ENCODE measurements at regions not wholly inside any gene's neighbourhood (a gene's known extent, or its start where the extent isn't known, plus 50 kb on each side); places are given as distances from the start of the nearest gene placed in this dataset.

DNA sequence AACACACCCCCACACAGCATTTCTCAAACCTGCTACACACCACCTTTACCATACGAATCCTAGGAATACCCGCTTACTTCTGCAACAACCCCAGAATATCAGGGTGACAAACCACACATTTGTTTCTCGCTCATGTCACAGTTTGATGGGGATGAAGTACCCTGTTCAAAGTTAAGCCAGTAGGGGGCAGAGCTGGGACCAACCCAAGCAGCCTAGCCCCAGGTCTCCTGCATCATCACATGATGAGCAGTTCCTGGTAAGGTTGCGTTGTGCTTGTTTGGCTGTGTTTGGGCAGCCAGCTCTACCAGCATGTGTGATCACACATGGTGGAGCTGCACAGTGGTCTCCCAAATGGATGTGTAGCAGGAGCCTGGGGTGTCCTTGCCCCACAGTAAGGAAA lies 103.6 kb upstream of the C16orf82 start:
- no peaks in the 10 kb centered on the region for H3K4me1 ChIP-seq
- no peak overlapping the region for H3K4me3 Mint-ChIP-seq (ENCODE audit: unreplicated experiment)
- no peaks in the 10 kb centered on the region; the same call in 1 of the 2 replicates for H3K27me3 ChIP-seq (replicated peaks; ENCODE audit: control insufficient read depth, insufficient read depth, low read length)
- no peaks in the 10 kb centered on the region for H3K36me3 Mint-ChIP-seq (ENCODE audit: insufficient read depth, unreplicated experiment)
- intact Hi-C loops (cut with micrococcal nuclease; ENCODE audit: unreplicated experiment) = no loop called here
- H3K36me3 ChIP-seq (ENCODE audit: control insufficient read depth, insufficient read depth, low read length) = no peaks in the 10 kb centered on the region
- TF ChIP-seq, protein P1, sequence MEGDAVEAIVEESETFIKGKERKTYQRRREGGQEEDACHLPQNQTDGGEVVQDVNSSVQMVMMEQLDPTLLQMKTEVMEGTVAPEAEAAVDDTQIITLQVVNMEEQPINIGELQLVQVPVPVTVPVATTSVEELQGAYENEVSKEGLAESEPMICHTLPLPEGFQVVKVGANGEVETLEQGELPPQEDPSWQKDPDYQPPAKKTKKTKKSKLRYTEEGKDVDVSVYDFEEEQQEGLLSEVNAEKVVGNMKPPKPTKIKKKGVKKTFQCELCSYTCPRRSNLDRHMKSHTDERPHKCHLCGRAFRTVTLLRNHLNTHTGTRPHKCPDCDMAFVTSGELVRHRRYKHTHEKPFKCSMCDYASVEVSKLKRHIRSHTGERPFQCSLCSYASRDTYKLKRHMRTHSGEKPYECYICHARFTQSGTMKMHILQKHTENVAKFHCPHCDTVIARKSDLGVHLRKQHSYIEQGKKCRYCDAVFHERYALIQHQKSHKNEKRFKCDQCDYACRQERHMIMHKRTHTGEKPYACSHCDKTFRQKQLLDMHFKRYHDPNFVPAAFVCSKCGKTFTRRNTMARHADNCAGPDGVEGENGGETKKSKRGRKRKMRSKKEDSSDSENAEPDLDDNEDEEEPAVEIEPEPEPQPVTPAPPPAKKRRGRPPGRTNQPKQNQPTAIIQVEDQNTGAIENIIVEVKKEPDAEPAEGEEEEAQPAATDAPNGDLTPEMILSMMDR (IDR thresholded peaks at IDR 0.05; ENCODE audit: insufficient read depth in 1 of 2, low read depth in 1 of 2, low read length in 1 of 2, severe bottlenecking in 1 of 2, unreplicated experiment in 1 of 2) = peak in 1 of 2 experiments; percentile 7
- POLR2A ChIA-PET = no interaction called here
- no peak overlapping the region for H3K27ac Mint-ChIP-seq (ENCODE audit: unreplicated experiment)
- BruUV-seq (replicated peaks) = no TSS peak
- no peaks in the 10 kb centered on the region for H3K9me3 ChIP-seq
- H3K4me1 Mint-ChIP-seq (ENCODE audit: low read depth, unreplicated experiment) = no peaks in the 10 kb centered on the region
- H3K9me3 Mint-ChIP-seq (ENCODE audit: unreplicated experiment) = peaks cover 9% of the 10 kb centered on the region
- no peak overlapping the region for H3K4me3 ChIP-seq (ENCODE audit: low read depth, low read length)
- CTCF ChIA-PET = no interaction called here
- no peak for DNase-seq
- peaks cover 20% of the 10 kb centered on the region for H3K27me3 Mint-ChIP-seq (ENCODE audit: insufficient read depth, unreplicated experiment)

DNA sequence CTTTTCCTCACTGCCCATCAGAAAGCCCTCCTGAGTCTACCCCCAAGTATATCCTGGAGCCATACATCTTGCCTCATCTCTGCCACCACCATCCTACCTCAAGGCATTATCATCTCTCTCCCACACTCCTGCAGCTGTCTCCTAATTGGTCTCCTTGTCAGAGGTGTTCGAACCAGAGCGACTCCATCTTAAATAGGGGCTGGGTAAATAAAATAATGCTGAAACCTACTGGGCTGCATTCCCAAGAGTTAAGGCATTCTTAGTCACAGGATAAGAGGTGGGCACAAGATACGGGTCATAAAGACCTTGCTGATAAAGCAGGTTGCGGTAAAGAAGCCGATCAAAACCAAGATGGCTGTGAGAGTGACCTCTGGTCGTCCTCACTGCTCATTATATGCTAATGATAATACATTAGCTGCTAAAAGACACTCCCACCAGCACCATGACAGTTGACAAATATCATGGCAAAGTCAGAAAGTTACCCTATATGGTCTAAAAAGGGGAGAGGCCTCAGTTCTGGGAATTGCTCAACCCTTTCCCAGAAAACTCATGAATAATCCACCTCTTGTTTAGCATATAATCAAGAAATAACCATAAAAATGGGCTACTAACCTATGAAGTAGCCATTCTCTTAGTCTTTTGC lies 97.0 kb upstream of the C16orf82 start:
- TF ChIP-seq, protein P1 (IDR thresholded peaks at IDR 0.05; ENCODE audit: insufficient read depth in 1 of 2, low read depth in 1 of 2, low read length in 1 of 2, severe bottlenecking in 1 of 2, unreplicated experiment in 1 of 2) = no peak
- no peak overlapping the region for H3K27ac Mint-ChIP-seq (ENCODE audit: unreplicated experiment)

DNA sequence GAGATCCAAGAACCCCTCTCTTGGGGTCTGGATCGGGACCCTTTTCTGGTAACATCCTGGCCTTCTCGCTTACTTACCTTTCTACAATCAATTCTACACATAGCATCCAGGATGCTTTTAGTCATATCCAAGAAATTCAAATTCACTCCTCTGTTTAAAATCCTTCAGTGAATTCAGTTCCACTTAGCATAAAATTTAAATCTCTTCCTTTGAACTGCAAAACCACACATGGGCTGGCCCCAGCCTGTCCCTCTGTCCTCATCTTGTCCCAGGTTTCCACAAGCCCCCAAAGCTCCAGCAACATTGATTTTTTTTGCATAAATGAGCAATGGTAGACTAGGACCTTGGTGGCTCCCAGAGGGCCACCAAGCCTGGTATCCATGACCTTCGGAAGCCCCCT lies 96.4 kb upstream of the C16orf82 start:
- DNase-seq = no peak
- POLR2A ChIA-PET = no interaction called here
- TF ChIP-seq, protein P1 (IDR thresholded peaks at IDR 0.05; ENCODE audit: insufficient read depth in 1 of 2, low read depth in 1 of 2, low read length in 1 of 2, severe bottlenecking in 1 of 2, unreplicated experiment in 1 of 2) = no peak
- Mint-ChIP-seq H3K27ac (ENCODE audit: unreplicated experiment) (no peak overlapping the region), H3K4me3 (ENCODE audit: unreplicated experiment) (no peak overlapping the region), H3K27me3 (ENCODE audit: insufficient read depth, unreplicated experiment) (peaks cover 9% of the 10 kb centered on the region), H3K9me3 (ENCODE audit: unreplicated experiment) (no peaks in the 10 kb centered on the region), H3K4me1 (ENCODE audit: low read depth, unreplicated experiment) (no peaks in the 10 kb centered on the region), H3K36me3 (ENCODE audit: insufficient read depth, unreplicated experiment) (no peaks in the 10 kb centered on the region)
- Histone ChIP-seq H3K4me3 (ENCODE audit: low read depth, low read length) (no peak overlapping the region), H3K27me3 (replicated peaks; ENCODE audit: control insufficient read depth, insufficient read depth, low read length) (no peaks in the 10 kb centered on the region), H3K4me1 (no peaks in the 10 kb centered on the region), H3K36me3 (ENCODE audit: control insufficient read depth, insufficient read depth, low read length) (no peaks in the 10 kb centered on the region), H3K9me3 (no peaks in the 10 kb centered on the region)
- BruUV-seq (replicated peaks) = no TSS peak
- intact Hi-C loops (cut with micrococcal nuclease; ENCODE audit: unreplicated experiment) = no loop called here
- CTCF ChIA-PET = no interaction called here

More for the DNA sequence above, 97.0 kb upstream of the C16orf82 start:
- Mint-ChIP-seq H3K27me3 (ENCODE audit: insufficient read depth, unreplicated experiment) (peaks cover 6% of the 10 kb centered on the region), H3K36me3 (ENCODE audit: insufficient read depth, unreplicated experiment) (no peaks in the 10 kb centered on the region), H3K4me3 (ENCODE audit: unreplicated experiment) (no peak overlapping the region), H3K4me1 (ENCODE audit: low read depth, unreplicated experiment) (no peaks in the 10 kb centered on the region), H3K9me3 (ENCODE audit: unreplicated experiment) (no peaks in the 10 kb centered on the region)
- ChIA-PET POLR2A (no interaction called here), CTCF (no interaction called here)
- BruUV-seq (replicated peaks) = no TSS peak
- H3K4me3 ChIP-seq (ENCODE audit: low read depth, low read length) = no peak overlapping the region
- no peaks in the 10 kb centered on the region for H3K4me1 ChIP-seq
- H3K9me3 ChIP-seq = no peaks in the 10 kb centered on the region
- intact Hi-C loops (cut with micrococcal nuclease; ENCODE audit: unreplicated experiment) = no loop called here
- no peak for DNase-seq
- no peaks in the 10 kb centered on the region for H3K27me3 ChIP-seq (replicated peaks; ENCODE audit: control insufficient read depth, insufficient read depth, low read length)
- no peaks in the 10 kb centered on the region for H3K36me3 ChIP-seq (ENCODE audit: control insufficient read depth, insufficient read depth, low read length)
